Stimulated activated naive CD8-positive, alpha-beta T cell treated with anti-CD3 and anti-CD28 coated beads, Interleukin-15, Interleukin-2, amounts not matched to agents 100 U/mL and 50 U/mL, for 24 hours (primary cell): ENCODE measurements at regions not wholly inside any gene's neighbourhood (a gene's known extent, or its start where the extent isn't known, plus 50 kb on each side); places are given as distances from the start of the nearest gene placed in this dataset.

Experiments used
- ATAC-seq: fragments of 150-1000 bp; cut with Tn5 transposase; one replicate; pipeline ENCODE4 v1.10.0; 2021
- DNase-seq: peaks from one replicate; pipeline ENCODE4 v3.0.0; 2021

DNA sequence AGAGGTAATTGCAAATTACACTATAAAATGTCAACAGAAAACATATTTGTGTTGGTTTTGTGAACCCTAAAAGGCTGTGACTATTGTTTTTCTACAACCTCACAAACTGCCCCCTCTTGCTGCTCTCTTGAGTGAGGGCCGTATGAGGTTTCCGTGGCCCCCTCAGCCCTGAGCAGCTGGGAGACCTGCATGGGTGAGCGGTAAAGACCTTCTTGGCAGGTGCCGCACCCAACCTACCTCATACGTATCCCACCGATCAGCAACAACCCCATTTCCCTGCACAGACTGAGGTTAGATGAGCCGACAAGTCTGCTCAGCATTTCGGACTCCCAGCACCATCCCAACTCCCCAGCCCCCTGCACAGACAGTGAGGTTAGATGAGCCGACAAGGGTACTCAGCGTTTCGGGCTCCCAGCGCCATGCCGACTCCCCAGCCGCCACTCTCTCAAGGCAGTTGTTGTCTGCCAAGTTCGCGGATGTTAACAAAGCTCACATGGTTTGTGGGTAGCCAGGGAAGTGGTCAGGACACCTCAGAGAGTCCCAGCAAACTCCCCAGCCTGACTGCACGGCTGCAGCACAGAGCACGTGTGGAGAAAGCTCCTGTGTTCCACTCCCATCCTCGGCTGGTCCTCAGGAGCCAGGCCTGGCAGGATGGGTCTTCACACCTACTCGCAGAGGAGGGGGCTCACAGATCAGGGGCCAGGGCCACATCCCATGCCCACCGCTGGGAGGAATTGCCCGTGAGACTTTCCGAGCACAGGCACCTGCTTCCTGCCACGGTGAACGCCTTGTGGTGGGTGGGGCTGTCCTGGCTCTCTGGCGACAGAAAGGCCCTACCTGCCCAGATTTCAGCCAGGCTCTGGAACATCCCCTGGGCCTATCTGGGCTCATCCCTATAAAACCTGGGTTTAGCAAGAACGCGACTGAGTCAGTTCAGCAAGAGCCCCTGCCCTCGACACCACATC lies 502.9 kb downstream of the BRD1 start:
- no peak for ATAC-seq
- no peak for DNase-seq

DNA sequence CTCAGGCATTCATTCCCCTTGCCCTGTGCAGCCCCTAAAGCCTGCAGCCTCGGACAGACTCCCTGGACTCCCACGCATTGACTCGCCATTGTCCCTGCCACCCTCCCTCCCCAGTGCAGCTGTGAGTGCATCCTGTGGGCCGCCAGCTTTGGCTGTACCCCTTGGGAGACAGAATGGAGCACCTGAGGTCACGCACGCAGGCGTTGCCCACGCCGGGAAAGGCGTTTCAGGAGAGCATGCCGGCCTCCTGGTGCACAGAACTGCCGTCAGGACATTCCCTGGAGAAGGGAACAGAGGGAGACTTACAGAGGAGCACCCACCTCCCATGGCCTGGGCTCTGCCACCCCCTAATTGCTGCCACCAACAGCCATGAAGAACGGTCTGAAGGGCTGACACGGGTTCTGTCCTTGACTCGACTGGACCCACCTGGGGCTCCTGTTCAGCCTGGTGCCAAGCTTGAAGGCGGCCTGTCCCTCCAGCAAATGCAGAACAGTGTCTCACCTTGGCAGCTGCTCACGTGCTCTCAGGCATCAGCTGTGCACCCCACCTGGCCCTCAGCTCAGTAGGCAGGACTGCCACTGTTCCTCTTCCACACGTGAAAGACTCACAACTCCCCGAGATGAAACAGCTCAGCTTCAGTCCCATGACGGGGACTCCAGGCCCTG lies 503.8 kb downstream of the BRD1 start:
- ATAC-seq (no peak), DNase-seq (no peak)

GRCh38 chr22:49322861-49323622 lies 504.6 kb downstream of the BRD1 start:
- no peak for DNase-seq
- peak; percentile 23 for ATAC-seq

- ATAC-seq: no peak
- DNase-seq: no peak
Measured at GRCh38 chr22:49322231-49322630, 505.4 kb downstream of the BRD1 start.

- DNase-seq: no peak
- ATAC-seq: no peak
Measured at GRCh38 chr22:49321477-49322055, 506.1 kb downstream of the BRD1 start.

DNA sequence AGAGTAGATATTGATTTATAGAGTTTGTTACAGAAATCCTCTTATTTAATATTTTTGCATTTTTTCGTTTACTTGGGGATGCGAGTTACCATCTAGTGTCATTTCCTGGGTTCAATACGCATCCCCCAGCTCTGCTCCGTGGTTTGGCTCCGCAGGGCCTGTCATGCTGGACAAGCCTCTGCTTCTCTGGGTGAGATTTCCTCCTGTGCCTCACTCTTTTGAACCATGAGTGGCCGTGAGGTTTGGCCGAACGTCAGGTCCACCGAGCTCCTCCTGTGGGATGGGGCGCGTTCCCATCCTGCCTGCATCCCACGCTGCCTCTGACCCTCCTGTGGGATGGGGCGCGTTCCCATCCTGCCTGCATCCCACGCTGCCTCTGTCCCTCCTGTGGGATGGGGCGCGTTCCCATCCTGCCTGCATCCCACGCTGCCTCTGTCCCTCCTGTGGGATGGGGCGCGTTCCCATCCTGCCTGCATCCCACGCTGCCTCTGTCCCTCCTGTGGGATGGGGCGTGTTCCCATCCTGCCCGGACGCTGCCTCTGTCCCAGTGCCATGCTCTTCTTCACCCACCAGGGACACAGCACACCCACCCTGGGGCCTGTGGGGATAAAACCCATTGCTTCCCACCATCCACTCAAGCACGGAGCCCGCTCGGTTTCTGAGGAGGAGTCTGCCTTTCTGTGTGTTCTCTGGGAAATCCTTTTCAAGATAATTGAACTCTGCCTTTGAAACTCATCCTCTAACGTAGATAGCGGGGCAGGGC lies 506.8 kb downstream of the BRD1 start:
- DNase-seq: no peak
- no peak for ATAC-seq

- DNase-seq: no peak
- ATAC-seq: no peak
Measured at GRCh38 chr22:49317369-49317768, 510.3 kb downstream of the BRD1 start.

- DNase-seq: no peak
- no peak for ATAC-seq
Measured at GRCh38 chr22:49312601-49313000, 515.1 kb downstream of the BRD1 start.

DNA sequence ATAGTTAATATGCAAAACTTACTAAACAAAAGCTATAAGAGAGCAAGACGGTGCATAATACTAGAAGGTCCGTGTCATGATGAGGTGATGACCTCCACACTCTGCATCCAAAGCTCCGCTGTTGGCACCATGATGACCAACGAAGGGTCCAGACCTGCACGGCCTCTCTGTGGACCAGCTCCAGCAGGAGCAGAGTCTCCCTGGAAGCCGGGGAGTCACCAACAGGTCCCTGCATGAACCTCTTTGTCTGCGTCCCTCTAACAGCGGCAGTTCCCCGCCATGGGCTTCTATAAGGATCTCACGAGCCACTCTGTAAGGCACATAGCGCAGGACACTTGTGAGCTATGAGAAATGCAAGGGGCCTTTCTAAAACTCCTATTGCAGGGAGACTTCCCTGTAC lies 517.3 kb downstream of the BRD1 start:
- DNase-seq (no peak), ATAC-seq (no peak)

DNA sequence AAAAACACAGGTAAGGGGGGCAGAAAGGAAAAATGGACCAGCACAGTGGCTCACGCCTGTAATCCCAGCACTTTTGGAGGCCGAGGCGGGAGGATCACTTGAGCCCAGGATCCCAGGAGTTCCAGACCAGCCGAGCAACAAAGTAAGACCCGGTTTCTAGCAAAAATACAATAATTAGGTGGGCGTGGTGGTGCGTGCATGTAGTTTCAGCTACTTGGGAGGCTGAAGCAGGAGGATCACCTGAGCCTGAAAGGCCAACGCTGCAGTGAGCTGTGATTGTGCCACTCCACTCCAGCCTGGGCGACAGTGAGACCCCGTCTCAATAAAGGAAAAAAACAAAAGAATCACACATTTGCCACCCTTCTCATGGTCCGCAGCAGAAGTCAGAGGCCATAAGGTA lies 519.4 kb downstream of the BRD1 start:
- DNase-seq (no peak), ATAC-seq (no peak)

DNA sequence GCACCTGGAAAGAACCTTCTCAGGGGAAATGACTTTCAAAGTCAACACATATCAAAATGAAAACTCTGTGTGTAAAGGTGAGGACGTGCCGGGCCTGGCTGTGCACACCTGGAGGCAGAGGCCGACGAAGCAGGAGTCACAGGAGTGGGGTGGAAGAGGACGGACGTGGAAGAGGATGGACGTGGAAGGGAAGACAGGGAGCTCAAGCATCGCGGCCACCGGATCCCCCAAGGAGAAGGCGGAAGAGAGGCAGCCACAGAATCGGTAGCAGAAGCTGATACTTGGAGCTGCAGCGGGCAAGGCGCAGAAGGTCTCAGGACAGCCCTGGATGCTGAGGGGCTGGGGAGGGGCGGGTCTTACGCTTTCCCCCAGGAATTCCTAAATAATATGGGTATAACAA lies 519.8 kb downstream of the BRD1 start:
- no peak for DNase-seq
- ATAC-seq: no peak

- DNase-seq: no peak
- no peak for ATAC-seq
Measured at GRCh38 chr22:49307481-49307830, 520.2 kb downstream of the BRD1 start.

DNA sequence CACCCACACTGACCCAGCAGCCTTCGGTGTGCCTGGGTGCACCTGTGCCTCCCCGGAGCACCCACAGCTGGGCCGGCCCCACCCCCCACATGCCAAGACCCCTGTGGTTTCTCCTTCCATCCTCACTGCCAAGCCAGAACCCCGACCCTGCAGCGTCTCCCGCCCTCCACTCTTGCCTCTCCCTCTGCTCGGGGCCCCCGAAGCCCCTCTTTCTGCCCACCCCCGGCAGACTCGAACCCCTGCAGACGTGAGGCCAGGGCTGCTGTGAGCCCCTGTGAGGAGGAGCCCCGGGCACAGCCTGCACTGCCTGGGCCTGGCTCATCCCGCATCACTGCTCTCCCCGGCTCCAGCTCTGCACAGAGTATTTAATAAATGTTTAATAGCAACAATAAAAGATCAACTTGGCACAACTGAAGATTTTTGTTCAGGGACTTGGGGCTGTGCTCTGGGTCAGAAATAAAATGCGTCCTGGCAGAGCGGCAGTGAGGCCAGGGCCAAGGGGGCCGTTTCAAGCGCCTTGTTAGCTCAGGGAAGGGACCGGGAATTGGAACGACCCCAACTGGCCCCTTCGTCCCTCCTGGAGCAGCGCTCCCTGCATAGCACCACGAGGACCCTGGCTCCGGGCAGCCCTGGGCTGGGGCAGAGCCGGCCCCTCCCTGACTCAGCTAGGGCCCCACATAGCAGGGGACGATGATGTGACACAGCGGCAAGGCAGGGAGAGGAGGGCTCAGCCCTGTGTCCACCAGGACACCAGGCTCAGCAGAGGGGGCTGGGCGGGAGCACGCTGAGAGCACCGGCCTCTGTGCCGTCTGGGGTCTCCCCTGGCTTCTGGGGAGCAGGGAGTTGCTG lies 520.8 kb downstream of the BRD1 start:
- DNase-seq: no peak
- ATAC-seq: no peak

- DNase-seq: no peak
- ATAC-seq: no peak
Measured at GRCh38 chr22:49305966-49306631, 521.6 kb downstream of the BRD1 start.

GRCh38 chr22:49305214-49305965 lies 522.3 kb downstream of the BRD1 start:
- peak; percentile 82 for DNase-seq

DNA sequence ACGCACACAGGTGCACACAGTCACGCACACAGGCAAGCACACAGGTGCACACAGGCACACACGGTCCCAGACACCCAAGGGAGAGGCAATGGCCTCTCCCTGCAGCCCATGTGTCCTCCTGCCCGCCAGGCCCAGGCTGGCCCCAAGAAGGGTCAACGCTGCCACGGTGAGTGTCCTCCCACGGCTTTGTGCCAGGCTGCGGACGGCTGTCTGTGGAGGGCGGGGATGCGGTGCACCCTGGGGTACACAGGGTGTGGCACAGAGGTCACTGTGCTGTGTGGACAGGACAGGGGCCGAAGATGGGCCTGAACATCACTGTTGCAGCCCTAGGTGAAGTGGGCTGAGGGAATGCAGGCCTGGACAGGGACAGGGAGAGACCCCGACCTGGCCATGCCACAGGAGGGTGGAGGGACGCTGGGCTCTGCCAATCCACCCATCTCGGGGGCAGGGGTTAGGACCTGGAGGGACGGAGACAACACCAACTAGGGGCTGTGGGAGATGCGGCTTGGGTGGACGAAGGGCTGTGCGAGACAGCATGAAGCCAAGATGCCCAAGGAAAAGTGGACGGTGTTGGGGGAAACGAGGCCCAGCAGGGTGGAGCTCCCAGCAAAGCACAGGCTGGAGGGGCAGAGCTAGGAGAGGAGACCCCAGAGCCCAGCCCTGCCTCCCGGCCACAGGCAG lies 523.8 kb downstream of the BRD1 start:
- no peak for DNase-seq

More at GRCh38 chr22:49305214-49305965, 522.3 kb downstream of the BRD1 start:
- ATAC-seq: peak; percentile 42

GRCh38 chr22:49303061-49303735 lies 524.5 kb downstream of the BRD1 start:
- no peak for DNase-seq

More for the DNA sequence above, 523.8 kb downstream of the BRD1 start:
- no peak for ATAC-seq

GRCh38 chr22:49302530-49302929 lies 525.1 kb downstream of the BRD1 start:
- ATAC-seq (no peak), DNase-seq (no peak)

More at GRCh38 chr22:49303061-49303735, 524.5 kb downstream of the BRD1 start:
- ATAC-seq: no peak
